Epithelial cell of esophagus (primary cell): ENCODE measurements at regions not wholly inside any gene's neighbourhood (a gene's known extent, or its start where the extent isn't known, plus 50 kb on each side); places are given as distances from the start of the nearest gene placed in this dataset.
"Not testable (repeated sequence)": the region's sequence is repeated elsewhere in the genome, so short reads cannot be mapped to it uniquely, and the experiment has no call there.

Source experiments
- DNase-seq: peaks from one replicate; pipeline ENCODE4 v3.0.0; 2010; ENCODE audit warnings: low read depth
- H3K4me3 ChIP-seq: 2 replicates; pipeline ENCODE4 v1.5.1; 2011; ENCODE audit warnings: mild to moderate bottlenecking, low read length, control low read depth
- CTCF ChIP-seq: IDR thresholded peaks from 2 replicates; pipeline ENCODE4 v1.5.1; 2011; ENCODE audit warnings: low read depth, mild to moderate bottlenecking, low read length, control low read depth, inconsistent platforms; ENCODE audit not compliant: insufficient read depth; ENCODE audit errors: missing control alignments

- H3K4me3 ChIP-seq: no peak overlapping the region
- no peak for DNase-seq
- no peak for TF ChIP-seq CTCF
Observed at GRCh38 chr4:163256680-163257343, 75.6 kb downstream of the NPY1R start.

- TF ChIP-seq CTCF: peak; percentile 43
- no peak overlapping the region for H3K4me3 ChIP-seq
- DNase-seq: peak; percentile 34
Observed at GRCh38 chr4:163251204-163251603, 81.2 kb downstream of the NPY1R start.

- no peak for TF ChIP-seq CTCF
- H3K4me3 ChIP-seq: no peak overlapping the region
- no peak for DNase-seq
Observed at GRCh38 chr4:163249042-163249441, 82.4 kb upstream of the NAF1 start.

GRCh38 chr4:163245044-163245728 is 78.5 kb upstream of the NAF1 start:
- no peak for TF ChIP-seq CTCF
- H3K4me3 ChIP-seq: no peak overlapping the region
- DNase-seq: no peak

GRCh38 chr4:163243297-163243981 is 76.7 kb upstream of the NAF1 start:
- TF ChIP-seq CTCF: no peak
- no peak for DNase-seq

GRCh38 chr4:163237856-163238255 is 71.2 kb upstream of the NAF1 start:
- TF ChIP-seq CTCF: no peak
- DNase-seq: no peak
- no peak overlapping the region for H3K4me3 ChIP-seq

More at GRCh38 chr4:163243297-163243981, 76.7 kb upstream of the NAF1 start:
- no peak overlapping the region for H3K4me3 ChIP-seq

- not testable (repeated sequence) for H3K4me3 ChIP-seq, DNase-seq
Observed at GRCh38 chr4:163236389-163236788, 69.7 kb upstream of the NAF1 start.
